ENCODE measurements at regions not wholly inside any gene's neighbourhood (a gene's known extent, or its start where the extent isn't known, plus 50 kb on each side); places are given as distances from the start of the nearest gene placed in this dataset.
"Not testable (repeated sequence)": the region's sequence is repeated elsewhere in the genome, so short reads cannot be mapped to it uniquely, and the experiment has no call there.

- no peak overlapping the region for H3K27ac ChIP-seq (ENCODE audit: insufficient read depth, low read length, poor library complexity, severe bottlenecking)
- DNase-seq, result no peak
- no peaks in the 10 kb centered on the region for H3K27me3 ChIP-seq (replicated peaks; ENCODE audit: control insufficient read depth, insufficient read depth, low read length, poor library complexity, severe bottlenecking)
- no peaks in the 10 kb centered on the region for H3K4me1 ChIP-seq (ENCODE audit: control insufficient read depth, insufficient read depth, low read length, poor library complexity, severe bottlenecking)
- no peak overlapping the region for H3K4me3 ChIP-seq (ENCODE audit: insufficient read depth, low read depth, low read length, poor library complexity, severe bottlenecking)
- H3K9me3 ChIP-seq (ENCODE audit: control insufficient read depth, low read length), result no peaks in the 10 kb centered on the region
- no peaks in the 10 kb centered on the region for H3K36me3 ChIP-seq (ENCODE audit: control insufficient read depth, insufficient read depth, low read length)
Measured at GRCh38 chr13:53298396-53298795, 269.8 kb downstream of the OLFM4 start.

- no peaks in the 10 kb centered on the region for H3K9me3 ChIP-seq (ENCODE audit: control insufficient read depth, low read length)
- no peaks in the 10 kb centered on the region for H3K36me3 ChIP-seq (ENCODE audit: control insufficient read depth, insufficient read depth, low read length)
- H3K27ac ChIP-seq (ENCODE audit: insufficient read depth, low read length, poor library complexity, severe bottlenecking), result no peak overlapping the region
- no peak overlapping the region for H3K4me3 ChIP-seq (ENCODE audit: insufficient read depth, low read depth, low read length, poor library complexity, severe bottlenecking)
- no peak for DNase-seq
- no peaks in the 10 kb centered on the region for H3K4me1 ChIP-seq (ENCODE audit: control insufficient read depth, insufficient read depth, low read length, poor library complexity, severe bottlenecking)
- H3K27me3 ChIP-seq (replicated peaks; ENCODE audit: control insufficient read depth, insufficient read depth, low read length, poor library complexity, severe bottlenecking), result no peaks in the 10 kb centered on the region
Measured at GRCh38 chr13:53301449-53301848, 272.8 kb downstream of the OLFM4 start.

- not testable (repeated sequence) for H3K4me3 ChIP-seq (ENCODE audit: insufficient read depth, low read depth, low read length, poor library complexity, severe bottlenecking); H3K9me3 ChIP-seq (ENCODE audit: control insufficient read depth, low read length); H3K36me3 ChIP-seq (ENCODE audit: control insufficient read depth, insufficient read depth, low read length); H3K27ac ChIP-seq (ENCODE audit: insufficient read depth, low read length, poor library complexity, severe bottlenecking); DNase-seq; H3K27me3 ChIP-seq (replicated peaks; ENCODE audit: control insufficient read depth, insufficient read depth, low read length, poor library complexity, severe bottlenecking); H3K4me1 ChIP-seq (ENCODE audit: control insufficient read depth, insufficient read depth, low read length, poor library complexity, severe bottlenecking)
Measured at GRCh38 chr13:53305419-53305818, 276.8 kb downstream of the OLFM4 start.

- Histone ChIP-seq H3K27me3 (replicated peaks; ENCODE audit: control insufficient read depth, insufficient read depth, low read length, poor library complexity, severe bottlenecking) (no peaks in the 10 kb centered on the region), H3K4me3 (ENCODE audit: insufficient read depth, low read depth, low read length, poor library complexity, severe bottlenecking) (no peak overlapping the region), H3K27ac (ENCODE audit: insufficient read depth, low read length, poor library complexity, severe bottlenecking) (no peak overlapping the region), H3K9me3 (ENCODE audit: control insufficient read depth, low read length) (no peaks in the 10 kb centered on the region), H3K36me3 (ENCODE audit: control insufficient read depth, insufficient read depth, low read length) (no peaks in the 10 kb centered on the region), H3K4me1 (ENCODE audit: control insufficient read depth, insufficient read depth, low read length, poor library complexity, severe bottlenecking) (no peaks in the 10 kb centered on the region)
- no peak for DNase-seq
Measured at GRCh38 chr13:53310786-53311185, 282.2 kb downstream of the OLFM4 start.

- no peak overlapping the region for H3K27ac ChIP-seq (ENCODE audit: insufficient read depth, low read length, poor library complexity, severe bottlenecking)
- no peak overlapping the region for H3K4me3 ChIP-seq (ENCODE audit: insufficient read depth, low read depth, low read length, poor library complexity, severe bottlenecking)
- H3K36me3 ChIP-seq (ENCODE audit: control insufficient read depth, insufficient read depth, low read length), result no peaks in the 10 kb centered on the region
- H3K27me3 ChIP-seq (replicated peaks; ENCODE audit: control insufficient read depth, insufficient read depth, low read length, poor library complexity, severe bottlenecking), result no peaks in the 10 kb centered on the region
- H3K9me3 ChIP-seq (ENCODE audit: control insufficient read depth, low read length), result no peaks in the 10 kb centered on the region
- no peak for DNase-seq
- H3K4me1 ChIP-seq (ENCODE audit: control insufficient read depth, insufficient read depth, low read length, poor library complexity, severe bottlenecking), result no peaks in the 10 kb centered on the region
Measured at GRCh38 chr13:53311561-53311960, 282.9 kb downstream of the OLFM4 start.

- H3K4me1 ChIP-seq (ENCODE audit: control insufficient read depth, insufficient read depth, low read length, poor library complexity, severe bottlenecking), result no peaks in the 10 kb centered on the region
- H3K4me3 ChIP-seq (ENCODE audit: insufficient read depth, low read depth, low read length, poor library complexity, severe bottlenecking), result no peak overlapping the region
- H3K27me3 ChIP-seq (replicated peaks; ENCODE audit: control insufficient read depth, insufficient read depth, low read length, poor library complexity, severe bottlenecking), result no peaks in the 10 kb centered on the region
- H3K36me3 ChIP-seq (ENCODE audit: control insufficient read depth, insufficient read depth, low read length), result no peaks in the 10 kb centered on the region
- no peak overlapping the region for H3K27ac ChIP-seq (ENCODE audit: insufficient read depth, low read length, poor library complexity, severe bottlenecking)
- DNase-seq, result no peak
- no peaks in the 10 kb centered on the region for H3K9me3 ChIP-seq (ENCODE audit: control insufficient read depth, low read length)
Measured at GRCh38 chr13:53321296-53321801, 292.7 kb downstream of the OLFM4 start.

GRCh38 chr13:53324656-53325055 is 296.0 kb downstream of the OLFM4 start:
- H3K27ac ChIP-seq (ENCODE audit: insufficient read depth, low read length, poor library complexity, severe bottlenecking), result no peak overlapping the region
- no peaks in the 10 kb centered on the region for H3K4me1 ChIP-seq (ENCODE audit: control insufficient read depth, insufficient read depth, low read length, poor library complexity, severe bottlenecking)
- no peaks in the 10 kb centered on the region for H3K36me3 ChIP-seq (ENCODE audit: control insufficient read depth, insufficient read depth, low read length)
- no peaks in the 10 kb centered on the region for H3K27me3 ChIP-seq (replicated peaks; ENCODE audit: control insufficient read depth, insufficient read depth, low read length, poor library complexity, severe bottlenecking)
- no peak overlapping the region for H3K4me3 ChIP-seq (ENCODE audit: insufficient read depth, low read depth, low read length, poor library complexity, severe bottlenecking)
- H3K9me3 ChIP-seq (ENCODE audit: control insufficient read depth, low read length), result no peaks in the 10 kb centered on the region
- no peak for DNase-seq

- Histone ChIP-seq H3K27me3 (replicated peaks; ENCODE audit: control insufficient read depth, insufficient read depth, low read length, poor library complexity, severe bottlenecking) (no peaks in the 10 kb centered on the region), H3K4me3 (ENCODE audit: insufficient read depth, low read depth, low read length, poor library complexity, severe bottlenecking) (no peak overlapping the region), H3K27ac (ENCODE audit: insufficient read depth, low read length, poor library complexity, severe bottlenecking) (no peak overlapping the region), H3K4me1 (ENCODE audit: control insufficient read depth, insufficient read depth, low read length, poor library complexity, severe bottlenecking) (no peaks in the 10 kb centered on the region), H3K36me3 (ENCODE audit: control insufficient read depth, insufficient read depth, low read length) (no peaks in the 10 kb centered on the region), H3K9me3 (ENCODE audit: control insufficient read depth, low read length) (no peaks in the 10 kb centered on the region)
- no peak for DNase-seq
Measured at GRCh38 chr13:53326716-53327115, 298.1 kb downstream of the OLFM4 start.

- H3K27me3 ChIP-seq (replicated peaks; ENCODE audit: control insufficient read depth, insufficient read depth, low read length, poor library complexity, severe bottlenecking), result no peaks in the 10 kb centered on the region
- H3K4me1 ChIP-seq (ENCODE audit: control insufficient read depth, insufficient read depth, low read length, poor library complexity, severe bottlenecking), result no peaks in the 10 kb centered on the region
- no peaks in the 10 kb centered on the region for H3K9me3 ChIP-seq (ENCODE audit: control insufficient read depth, low read length)
- H3K36me3 ChIP-seq (ENCODE audit: control insufficient read depth, insufficient read depth, low read length), result no peaks in the 10 kb centered on the region
- no peak overlapping the region for H3K4me3 ChIP-seq (ENCODE audit: insufficient read depth, low read depth, low read length, poor library complexity, severe bottlenecking)
- no peak overlapping the region for H3K27ac ChIP-seq (ENCODE audit: insufficient read depth, low read length, poor library complexity, severe bottlenecking)
- no peak for DNase-seq
Measured at GRCh38 chr13:53327680-53328315, 299.2 kb downstream of the OLFM4 start.

- Histone ChIP-seq H3K36me3 (ENCODE audit: control insufficient read depth, insufficient read depth, low read length) (no peaks in the 10 kb centered on the region), H3K27ac (ENCODE audit: insufficient read depth, low read length, poor library complexity, severe bottlenecking) (no peak overlapping the region), H3K27me3 (replicated peaks; ENCODE audit: control insufficient read depth, insufficient read depth, low read length, poor library complexity, severe bottlenecking) (no peaks in the 10 kb centered on the region), H3K4me1 (ENCODE audit: control insufficient read depth, insufficient read depth, low read length, poor library complexity, severe bottlenecking) (no peaks in the 10 kb centered on the region), H3K4me3 (ENCODE audit: insufficient read depth, low read depth, low read length, poor library complexity, severe bottlenecking) (no peak overlapping the region), H3K9me3 (ENCODE audit: control insufficient read depth, low read length) (no peaks in the 10 kb centered on the region)
- no peak for DNase-seq
Measured at GRCh38 chr13:53336441-53337160, 308.0 kb downstream of the OLFM4 start.
